ENCODE measurements at regions not wholly inside any gene's neighbourhood (a gene's known extent, or its start where the extent isn't known, plus 50 kb on each side); places are given as distances from the start of the nearest gene placed in this dataset.

GRCh38 chr10:4169448-4169847 is 384.4 kb upstream of the KLF6 start:
- CTCF ChIA-PET, result no interaction called here
- H3K27me3 ChIP-seq (ENCODE audit: control insufficient read depth, insufficient read depth, low read length), result no peaks in the 10 kb centered on the region
- H3K36me3 ChIP-seq (ENCODE audit: control insufficient read depth, insufficient read depth, low read length), result no peaks in the 10 kb centered on the region
- no peak for DNase-seq (ENCODE audit: low read depth)
- TF ChIP-seq, protein P1, sequence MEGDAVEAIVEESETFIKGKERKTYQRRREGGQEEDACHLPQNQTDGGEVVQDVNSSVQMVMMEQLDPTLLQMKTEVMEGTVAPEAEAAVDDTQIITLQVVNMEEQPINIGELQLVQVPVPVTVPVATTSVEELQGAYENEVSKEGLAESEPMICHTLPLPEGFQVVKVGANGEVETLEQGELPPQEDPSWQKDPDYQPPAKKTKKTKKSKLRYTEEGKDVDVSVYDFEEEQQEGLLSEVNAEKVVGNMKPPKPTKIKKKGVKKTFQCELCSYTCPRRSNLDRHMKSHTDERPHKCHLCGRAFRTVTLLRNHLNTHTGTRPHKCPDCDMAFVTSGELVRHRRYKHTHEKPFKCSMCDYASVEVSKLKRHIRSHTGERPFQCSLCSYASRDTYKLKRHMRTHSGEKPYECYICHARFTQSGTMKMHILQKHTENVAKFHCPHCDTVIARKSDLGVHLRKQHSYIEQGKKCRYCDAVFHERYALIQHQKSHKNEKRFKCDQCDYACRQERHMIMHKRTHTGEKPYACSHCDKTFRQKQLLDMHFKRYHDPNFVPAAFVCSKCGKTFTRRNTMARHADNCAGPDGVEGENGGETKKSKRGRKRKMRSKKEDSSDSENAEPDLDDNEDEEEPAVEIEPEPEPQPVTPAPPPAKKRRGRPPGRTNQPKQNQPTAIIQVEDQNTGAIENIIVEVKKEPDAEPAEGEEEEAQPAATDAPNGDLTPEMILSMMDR (IDR thresholded peaks at IDR 0.05; ENCODE audit: insufficient read depth, low read depth, low read length), result no peak
- no peak overlapping the region for H3K4me3 ChIP-seq (ENCODE audit: low read depth, low read length)
- POLR2A ChIA-PET, result interaction anchor here (0.7 kb wide), 1 partner anchor 11 kb away, joined by 4 read pairs; no protein-coding TSS in a partner anchor

DNA sequence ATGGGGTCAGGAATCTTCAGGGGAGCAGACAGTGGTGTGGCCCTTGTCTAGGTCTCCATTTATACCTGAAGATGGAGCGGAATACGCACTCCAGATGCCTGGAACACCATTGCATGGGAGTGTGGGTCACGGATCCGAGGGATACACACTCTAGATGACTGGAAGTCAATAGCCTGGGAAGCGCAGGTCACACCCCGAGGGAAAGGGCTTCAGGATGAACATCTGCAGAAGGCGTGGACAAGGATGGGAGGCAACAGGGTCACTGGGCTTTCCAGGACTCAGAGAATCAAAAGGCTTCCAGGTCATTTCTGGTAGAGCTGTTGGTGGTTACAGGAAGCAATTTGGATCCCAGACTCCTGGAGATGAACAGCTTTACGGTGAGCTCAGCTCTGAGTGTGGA is 382.2 kb upstream of the KLF6 start:
- CTCF ChIA-PET, result no interaction called here
- Histone ChIP-seq H3K4me3 (ENCODE audit: low read depth, low read length) (no peak overlapping the region), H3K27me3 (ENCODE audit: control insufficient read depth, insufficient read depth, low read length) (no peaks in the 10 kb centered on the region), H3K36me3 (ENCODE audit: control insufficient read depth, insufficient read depth, low read length) (no peaks in the 10 kb centered on the region)
- no peak for DNase-seq (ENCODE audit: low read depth)
- POLR2A ChIA-PET, result no interaction called here
- TF ChIP-seq, protein P1 (IDR thresholded peaks at IDR 0.05; ENCODE audit: insufficient read depth, low read depth, low read length), result no peak

DNA sequence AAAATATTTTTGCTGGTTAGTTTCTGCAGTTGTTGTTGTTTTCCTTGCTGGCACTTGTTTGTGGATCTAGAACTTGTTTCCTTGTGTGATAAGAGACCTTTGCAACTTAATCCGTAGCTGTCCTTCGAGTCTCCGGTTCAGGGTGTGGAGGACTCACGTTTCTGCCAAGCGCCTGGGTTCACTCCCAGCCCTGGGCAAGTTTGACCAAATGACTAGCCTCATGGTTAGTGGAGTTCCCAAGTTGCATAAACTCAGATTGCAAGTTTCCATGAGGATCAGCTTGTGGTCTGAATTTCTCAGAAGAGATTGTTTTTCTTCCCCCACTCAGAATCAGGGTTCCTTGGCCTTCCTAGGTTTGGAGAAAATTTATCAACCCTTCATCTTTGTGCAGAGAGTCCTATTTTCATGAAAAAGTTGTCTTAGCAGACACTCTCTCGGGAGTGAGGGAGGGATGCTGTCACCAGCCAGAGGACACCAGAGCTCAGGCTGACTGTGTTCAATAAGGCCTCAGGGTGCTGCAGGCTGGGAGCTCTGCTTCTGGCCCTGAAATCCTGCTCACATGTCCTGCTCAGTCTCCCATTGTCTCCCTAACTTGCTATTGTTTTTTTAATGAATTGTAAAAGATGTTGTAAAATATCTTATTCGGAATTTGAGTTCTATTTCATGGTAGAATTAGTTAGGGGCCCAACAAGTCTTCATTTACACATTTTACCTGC is 377.7 kb upstream of the KLF6 start:
- CTCF ChIA-PET, result interaction anchor here (0.8 kb wide), 1 partner anchor 17 kb away, joined by 3 read pairs; no protein-coding TSS in a partner anchor
- TF ChIP-seq, protein P1 (IDR thresholded peaks at IDR 0.05; ENCODE audit: insufficient read depth, low read depth, low read length), result no peak
- no peak for DNase-seq (ENCODE audit: low read depth)

GRCh38 chr10:4159173-4159572 is 374.2 kb upstream of the KLF6 start:
- TF ChIP-seq, protein P1 (IDR thresholded peaks at IDR 0.05; ENCODE audit: insufficient read depth, low read depth, low read length), result no peak
- Histone ChIP-seq H3K4me3 (ENCODE audit: low read depth, low read length) (no peak overlapping the region), H3K27me3 (ENCODE audit: control insufficient read depth, insufficient read depth, low read length) (no peaks in the 10 kb centered on the region), H3K36me3 (ENCODE audit: control insufficient read depth, insufficient read depth, low read length) (no peaks in the 10 kb centered on the region)
- CTCF ChIA-PET, result no interaction called here
- POLR2A ChIA-PET, result no interaction called here
- DNase-seq (ENCODE audit: low read depth), result no peak

More for the DNA sequence above, 377.7 kb upstream of the KLF6 start:
- no peaks in the 10 kb centered on the region for H3K27me3 ChIP-seq (ENCODE audit: control insufficient read depth, insufficient read depth, low read length)
- POLR2A ChIA-PET, result no interaction called here
- no peak overlapping the region for H3K4me3 ChIP-seq (ENCODE audit: low read depth, low read length)
- H3K36me3 ChIP-seq (ENCODE audit: control insufficient read depth, insufficient read depth, low read length), result no peaks in the 10 kb centered on the region

DNA sequence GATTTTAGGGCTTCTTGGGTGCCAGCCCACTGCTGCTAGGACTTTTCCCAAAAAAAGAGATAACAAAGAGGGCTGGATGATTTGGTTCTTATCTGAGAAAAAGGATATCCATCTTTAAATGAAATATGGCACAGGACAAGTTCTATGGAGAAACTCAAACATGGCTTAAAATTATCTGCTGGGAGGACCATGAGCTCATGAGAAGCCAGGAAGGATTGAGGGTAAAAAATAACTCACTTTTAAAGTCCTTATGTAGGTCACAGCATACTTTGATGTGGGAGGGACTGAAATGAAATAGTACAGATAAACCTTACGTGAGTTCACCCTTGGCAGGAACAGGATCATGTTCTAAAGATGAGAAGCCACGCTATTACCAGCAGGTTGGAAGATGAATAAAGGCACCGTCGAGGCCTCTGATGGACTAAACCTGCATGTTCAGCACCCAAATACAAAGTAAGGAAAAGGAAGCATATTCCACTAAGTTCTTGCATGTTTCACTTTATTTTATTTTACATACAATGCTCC is 369.2 kb upstream of the KLF6 start:
- ChIA-PET CTCF (interaction anchor here (0.8 kb wide), 1 partner anchor 8 kb away, joined by 3 read pairs; no protein-coding TSS in a partner anchor), POLR2A (no interaction called here)
- Histone ChIP-seq H3K4me3 (ENCODE audit: low read depth, low read length) (no peak overlapping the region), H3K36me3 (ENCODE audit: control insufficient read depth, insufficient read depth, low read length) (no peaks in the 10 kb centered on the region), H3K27me3 (ENCODE audit: control insufficient read depth, insufficient read depth, low read length) (no peaks in the 10 kb centered on the region)
- no peak for DNase-seq (ENCODE audit: low read depth)
- TF ChIP-seq, protein P1 (IDR thresholded peaks at IDR 0.05; ENCODE audit: insufficient read depth, low read depth, low read length), result no peak
